UCSD-AML1 (cell line): ENCODE measurements at regions not wholly inside any gene's neighbourhood (a gene's known extent, or its start where the extent isn't known, plus 50 kb on each side); places are given as distances from the start of the nearest gene placed in this dataset.

ENCODE experiments used
- DNase-seq: peaks from one replicate; lab custom pipeline; 2025; ENCODE audit not compliant: unreplicated experiment; lab: John Stamatoyannopoulos, UW

DNA sequence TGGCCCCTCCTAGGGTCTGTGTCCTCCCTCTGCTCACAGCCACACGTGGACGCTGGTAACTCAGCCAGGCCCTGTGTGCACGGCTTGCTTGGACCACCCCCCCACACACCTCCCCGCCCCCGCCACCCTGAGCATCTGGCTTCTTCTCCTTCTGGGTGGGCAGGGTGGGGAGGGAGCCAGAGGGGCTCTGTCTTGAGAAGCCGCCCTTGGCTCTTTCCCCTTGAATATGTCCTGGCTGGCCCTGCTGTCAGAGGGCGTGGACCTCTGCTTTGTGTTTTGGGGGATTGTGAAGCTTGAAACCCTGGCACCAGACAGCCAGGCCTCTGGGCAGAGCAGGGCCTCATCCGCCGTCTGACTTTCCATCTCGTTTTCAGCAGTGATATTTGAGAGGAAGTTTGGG, 72.1 kb downstream of the GLI2 start:
- no peak for DNase-seq

- DNase-seq, result no peak
Measured at GRCh38 chr2:120809151-120809550, 73.5 kb downstream of the GLI2 start.

- DNase-seq, result peak; percentile 42
Measured at GRCh38 chr2:120809609-120810440, 74.2 kb downstream of the GLI2 start.

GRCh38 chr2:120810639-120811038, 75.0 kb downstream of the GLI2 start:
- no peak for DNase-seq

DNA sequence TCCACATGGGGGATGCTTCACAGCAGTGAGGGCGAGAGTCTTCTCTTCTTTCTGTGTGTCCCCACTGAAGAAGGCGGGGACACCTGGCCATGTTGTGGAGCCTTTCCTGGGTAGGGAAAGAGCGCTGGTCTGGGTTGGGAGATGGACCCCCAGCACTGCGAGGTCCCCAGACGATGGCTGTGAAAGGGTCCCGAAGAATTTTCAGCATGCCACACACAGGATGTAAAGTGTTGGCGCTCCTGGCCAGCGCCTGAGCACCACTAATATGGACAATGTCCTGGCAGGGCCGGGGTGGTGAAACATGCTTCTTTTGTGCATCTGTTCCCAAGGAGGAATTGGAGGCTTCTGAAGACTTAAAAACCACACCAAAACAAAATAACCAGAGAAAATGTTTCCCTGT, 77.2 kb downstream of the GLI2 start:
- DNase-seq, result no peak

DNA sequence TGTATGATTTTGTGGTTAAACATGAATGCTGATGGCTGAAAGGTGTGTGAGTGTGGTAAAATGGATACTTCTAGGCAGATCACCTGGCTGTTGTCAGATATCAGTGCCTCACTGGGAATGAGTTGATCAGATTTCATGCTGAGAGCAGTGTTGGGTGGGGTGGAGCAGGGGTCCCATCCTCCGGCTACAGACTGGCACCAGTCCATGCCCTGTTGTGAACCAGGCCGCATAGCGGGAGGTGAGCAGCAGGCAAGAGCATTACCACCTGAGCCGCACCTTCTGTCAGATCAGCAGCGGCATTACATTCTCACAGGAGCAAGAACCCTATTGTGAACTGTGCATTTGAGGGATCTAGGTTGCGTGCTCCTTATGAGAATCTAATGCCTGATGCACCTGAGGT, 78.7 kb downstream of the GLI2 start:
- DNase-seq, result no peak

DNA sequence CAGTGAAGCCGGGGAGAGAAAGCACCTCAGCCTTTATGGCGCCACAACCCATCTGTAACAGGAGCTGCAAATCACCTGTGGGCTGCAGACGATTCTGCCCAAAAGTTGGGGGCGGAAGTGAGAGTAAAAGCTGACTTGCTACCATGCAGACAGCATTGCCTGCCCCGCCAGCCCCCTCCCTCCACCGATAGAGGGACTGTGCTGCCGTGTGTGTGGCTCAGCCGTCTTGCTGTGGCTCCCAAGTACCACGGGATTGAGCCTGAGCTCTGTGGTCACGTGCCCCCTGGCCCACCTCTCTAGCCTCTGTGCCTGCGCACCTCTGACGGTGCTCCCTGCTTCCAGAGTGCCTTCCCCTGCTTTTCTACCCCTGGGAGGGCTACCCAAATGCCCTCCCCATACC, 79.6 kb downstream of the GLI2 start:
- no peak for DNase-seq

DNA sequence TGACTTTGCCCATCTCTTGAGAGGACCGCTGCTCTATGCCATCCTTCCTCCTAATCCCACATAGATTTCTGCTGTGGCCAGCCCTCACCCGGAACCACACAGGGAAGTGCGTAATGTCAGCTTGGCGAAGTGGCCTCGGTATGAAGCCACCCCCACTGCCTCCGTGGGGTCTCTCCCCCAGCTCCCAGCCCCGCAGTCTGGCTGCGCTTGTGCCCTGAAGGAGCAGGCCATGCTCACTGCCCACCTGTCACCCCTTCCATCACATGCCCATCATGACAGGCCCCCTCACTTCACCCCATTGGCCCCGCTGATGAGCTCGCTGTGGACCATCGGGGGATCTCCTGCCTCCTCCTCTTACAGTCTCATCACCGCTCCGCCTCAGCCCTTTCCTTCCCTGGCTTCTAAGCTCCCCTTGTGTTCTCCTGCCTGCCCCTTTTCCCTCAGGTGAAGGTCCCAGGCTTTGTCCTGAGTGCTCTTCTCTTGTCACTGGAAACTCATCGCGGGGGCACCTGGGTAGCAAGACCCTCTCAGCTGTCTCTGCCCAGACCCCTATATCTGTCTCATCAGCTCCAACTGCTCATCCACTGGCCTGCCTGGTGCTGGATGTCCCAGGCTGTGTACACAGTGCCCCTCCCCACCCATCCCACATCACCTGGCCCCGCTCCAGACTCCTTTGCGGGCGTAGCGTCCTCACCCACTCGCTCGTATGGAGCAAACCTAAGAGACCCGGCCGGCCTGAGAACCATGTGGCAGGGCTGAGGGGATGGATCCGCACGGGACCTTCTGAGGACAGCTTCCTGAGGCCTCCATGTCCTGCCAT, 81.7 kb downstream of the GLI2 start:
- no peak for DNase-seq

- no peak for DNase-seq
Measured at GRCh38 chr2:120817956-120818325, 82.3 kb downstream of the GLI2 start.

DNA sequence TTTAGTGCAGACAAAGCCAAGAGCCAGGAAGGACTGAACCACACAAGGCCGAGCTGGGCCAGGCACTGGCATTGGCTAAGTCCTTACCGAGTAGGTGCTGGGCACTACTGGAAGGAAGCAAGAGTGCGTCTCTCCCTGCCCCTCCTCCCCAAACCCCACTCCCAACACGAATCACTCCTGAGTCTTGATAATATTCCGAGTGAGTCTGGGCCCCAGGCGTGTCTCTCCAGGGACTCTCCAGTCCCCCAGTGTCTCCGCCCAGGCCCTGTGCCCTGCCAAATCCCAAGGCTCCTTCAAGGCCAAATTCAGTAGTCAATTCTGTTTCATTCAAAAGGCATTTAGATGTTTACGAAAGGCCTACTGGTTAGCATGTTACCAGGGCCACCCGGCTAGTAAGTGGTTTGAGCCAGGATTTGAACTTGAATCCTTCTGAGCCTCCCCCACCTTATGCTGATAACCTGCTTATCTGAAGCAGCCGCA, 82.8 kb downstream of the GLI2 start:
- DNase-seq, result no peak

GRCh38 chr2:120819720-120820210, 84.1 kb downstream of the GLI2 start:
- no peak for DNase-seq

DNA sequence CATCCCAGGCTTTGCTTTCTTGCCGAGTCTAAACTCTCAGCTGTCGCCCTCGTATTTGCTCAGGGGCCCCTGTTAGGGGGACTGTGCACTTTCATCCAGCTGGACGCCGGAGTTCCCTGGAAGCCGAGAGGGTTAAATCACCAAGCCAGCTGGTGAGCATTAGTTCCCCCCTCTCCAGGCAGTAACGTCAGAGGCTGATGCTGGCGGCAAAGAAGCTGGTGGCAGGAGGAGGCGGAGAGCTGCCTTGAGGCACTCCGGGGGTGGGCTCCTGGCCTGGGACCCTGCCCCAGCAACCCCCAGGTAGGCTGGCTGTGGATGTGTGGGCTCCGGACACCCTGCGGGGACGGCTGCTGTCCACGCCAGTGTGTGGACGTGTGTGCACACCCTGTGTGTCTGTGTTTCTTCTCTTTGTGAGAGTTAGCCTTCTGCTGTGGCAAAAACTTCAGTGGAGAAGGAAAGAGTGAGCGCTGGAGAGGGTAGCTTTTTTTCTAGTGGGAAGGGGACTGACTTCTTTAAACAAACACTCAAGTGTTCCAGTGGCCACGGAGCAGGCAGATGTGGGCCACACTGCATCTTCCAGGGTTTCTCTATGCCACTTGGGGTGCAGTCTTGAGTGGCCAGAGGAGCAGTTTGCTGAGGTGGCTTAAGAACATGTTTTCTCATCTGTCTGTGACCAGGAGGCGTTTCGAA, 84.7 kb downstream of the GLI2 start:
- DNase-seq, result no peak

GRCh38 chr2:120820953-120821279, 85.2 kb downstream of the GLI2 start:
- DNase-seq, result no peak

GRCh38 chr2:120821446-120822160, 85.9 kb downstream of the GLI2 start:
- no peak for DNase-seq

GRCh38 chr2:120822933-120823332, 87.3 kb downstream of the GLI2 start:
- no peak for DNase-seq

DNA sequence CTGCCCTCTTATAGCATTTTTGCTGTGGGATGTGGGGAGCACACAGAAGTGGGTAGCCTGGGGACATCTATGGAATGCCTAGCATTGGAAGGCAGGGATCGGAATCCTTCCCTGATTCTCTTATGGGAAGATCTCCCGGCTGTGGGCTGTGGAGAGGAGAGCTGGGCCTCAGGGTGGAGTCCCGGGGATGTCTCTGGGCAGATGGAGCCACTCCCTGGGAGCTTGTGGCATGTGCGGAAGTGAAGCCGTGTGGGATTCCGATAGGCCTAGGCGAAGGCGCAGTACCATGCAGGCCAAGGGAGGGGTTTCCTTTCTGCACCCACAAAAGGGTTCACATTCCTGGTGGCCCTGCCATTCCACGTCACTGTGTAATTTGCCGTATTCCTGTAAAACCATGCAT, 87.9 kb downstream of the GLI2 start:
- DNase-seq, result no peak

DNA sequence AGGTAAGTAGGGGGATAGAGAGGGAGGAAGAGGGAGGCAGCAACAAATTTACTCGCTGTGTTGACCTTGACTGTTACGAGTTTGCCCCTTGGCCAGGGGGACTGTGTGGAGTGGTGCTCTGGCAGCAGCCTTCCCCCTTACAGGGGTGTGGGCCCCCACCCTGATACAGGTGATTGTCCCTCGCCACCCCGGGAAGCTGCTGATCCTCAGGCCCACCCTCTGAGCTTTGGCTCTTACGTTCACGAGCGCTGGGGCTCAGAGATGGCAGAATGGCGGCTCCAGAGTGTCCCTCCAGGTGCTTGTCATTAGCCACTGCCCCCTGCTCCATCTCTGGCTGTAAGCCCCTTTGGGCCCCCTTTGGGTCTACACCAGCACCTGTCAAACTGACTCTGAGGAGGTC, 88.6 kb downstream of the GLI2 start:
- DNase-seq, result no peak

DNA sequence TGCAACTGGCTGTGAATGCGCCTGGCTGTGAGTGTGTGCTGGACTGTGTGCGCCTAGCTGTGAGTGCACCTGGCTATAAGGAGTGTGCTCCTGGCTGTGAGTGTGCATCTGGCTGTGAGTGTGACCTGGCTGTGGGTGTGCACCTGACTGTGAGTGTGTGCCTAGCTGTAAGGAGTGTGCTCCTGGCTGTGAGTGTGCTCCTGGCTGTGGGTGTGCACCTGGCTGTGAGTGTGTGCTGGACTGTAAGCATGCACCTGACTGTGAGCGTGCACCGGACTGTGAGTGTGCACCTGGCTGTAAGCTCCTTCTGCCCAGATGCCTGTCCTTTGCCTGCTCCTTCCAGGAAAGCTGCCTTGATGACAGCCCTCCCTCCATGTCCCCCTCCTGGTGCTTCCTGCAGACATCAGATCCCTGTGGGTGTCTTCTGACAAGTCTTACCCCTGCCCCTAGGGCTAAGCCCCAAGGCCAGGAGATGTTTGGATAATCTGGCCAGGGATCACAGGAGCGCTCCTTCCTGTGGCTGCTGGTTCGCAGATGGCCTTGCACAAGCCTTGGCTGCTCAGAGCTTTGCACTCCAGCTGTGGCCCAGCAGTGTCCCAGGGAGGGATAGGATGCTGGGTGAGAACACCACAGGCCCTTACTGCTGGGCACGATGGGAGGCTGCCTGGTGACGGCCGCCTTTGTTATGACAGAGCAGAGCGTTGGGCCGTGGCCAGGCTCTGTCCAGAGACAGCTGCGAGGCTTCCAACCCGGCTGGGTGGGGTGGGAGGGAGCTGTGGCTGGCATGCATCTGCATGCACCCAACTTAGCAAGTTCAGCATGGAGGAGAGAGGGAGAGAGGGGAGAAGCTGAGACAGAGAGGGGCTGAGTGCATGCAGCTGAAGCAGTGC, 89.9 kb downstream of the GLI2 start:
- no peak for DNase-seq

- no peak for DNase-seq
Measured at GRCh38 chr2:120826260-120826648, 90.6 kb downstream of the GLI2 start.
